ENCODE measurements at regions not wholly inside any gene's neighbourhood (a gene's known extent, or its start where the extent isn't known, plus 50 kb on each side); places are given as distances from the start of the nearest gene placed in this dataset.

DNA sequence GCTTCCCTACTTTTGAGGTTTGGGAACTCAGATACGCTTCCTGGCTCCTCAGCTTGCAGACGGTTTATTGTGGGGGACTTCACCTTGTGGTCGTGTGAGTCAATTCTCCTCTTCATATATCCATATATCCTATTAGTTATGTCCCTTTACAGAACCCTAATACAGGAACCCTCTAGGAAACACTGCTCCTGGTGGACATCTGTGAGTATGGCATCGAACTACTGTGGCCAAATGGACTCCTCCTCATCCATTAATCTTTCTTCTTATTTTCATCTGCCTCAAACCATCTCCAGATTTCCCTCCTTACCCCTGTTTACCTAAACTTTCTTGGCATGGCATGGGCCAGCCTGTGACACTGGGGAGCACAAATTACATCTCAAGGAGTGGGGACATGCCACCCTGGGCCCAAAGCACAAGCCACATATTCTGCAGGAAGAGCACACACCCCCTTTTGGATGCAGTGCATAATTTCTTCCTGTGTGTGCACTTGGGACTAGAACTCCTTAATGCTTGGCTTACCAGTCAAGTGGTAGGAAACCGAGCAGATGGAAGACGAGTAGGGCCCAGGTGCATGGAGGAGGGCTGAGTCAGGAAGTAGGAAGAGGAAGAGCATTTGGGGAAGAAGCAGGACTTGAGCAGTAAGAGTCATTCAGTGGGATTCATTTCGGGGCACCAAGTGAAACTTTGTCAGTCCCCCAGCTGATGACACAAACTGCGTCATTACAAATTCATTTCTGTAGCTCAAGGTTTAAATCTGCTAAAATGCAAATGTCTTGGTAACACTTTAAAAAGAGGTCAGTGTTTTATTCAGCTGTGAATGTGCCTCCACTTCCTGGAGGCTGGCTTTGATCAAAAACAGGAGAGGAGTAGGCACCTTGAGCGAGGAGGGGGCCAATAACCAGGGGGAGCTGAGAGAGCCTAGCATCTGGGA lies 80.8 kb upstream of the PLXNA4 start:
- TF ChIP-seq YY1 (IDR thresholded peaks at IDR 0.05), result no peak
- no peak for TF ChIP-seq MAX (IDR thresholded peaks at IDR 0.05)
- TF ChIP-seq TAF1 (conservative IDR thresholded peaks at IDR 0.05), result no peak
- TF ChIP-seq CTCF (IDR thresholded peaks at IDR 0.05; ENCODE audit: low read depth, low read length, missing input control), result peak; percentile 33
- TF ChIP-seq RAD21 (IDR thresholded peaks at IDR 0.05), result no peak
- TF ChIP-seq SP1 (IDR thresholded peaks at IDR 0.05), result no peak
- TF ChIP-seq, protein P1, sequence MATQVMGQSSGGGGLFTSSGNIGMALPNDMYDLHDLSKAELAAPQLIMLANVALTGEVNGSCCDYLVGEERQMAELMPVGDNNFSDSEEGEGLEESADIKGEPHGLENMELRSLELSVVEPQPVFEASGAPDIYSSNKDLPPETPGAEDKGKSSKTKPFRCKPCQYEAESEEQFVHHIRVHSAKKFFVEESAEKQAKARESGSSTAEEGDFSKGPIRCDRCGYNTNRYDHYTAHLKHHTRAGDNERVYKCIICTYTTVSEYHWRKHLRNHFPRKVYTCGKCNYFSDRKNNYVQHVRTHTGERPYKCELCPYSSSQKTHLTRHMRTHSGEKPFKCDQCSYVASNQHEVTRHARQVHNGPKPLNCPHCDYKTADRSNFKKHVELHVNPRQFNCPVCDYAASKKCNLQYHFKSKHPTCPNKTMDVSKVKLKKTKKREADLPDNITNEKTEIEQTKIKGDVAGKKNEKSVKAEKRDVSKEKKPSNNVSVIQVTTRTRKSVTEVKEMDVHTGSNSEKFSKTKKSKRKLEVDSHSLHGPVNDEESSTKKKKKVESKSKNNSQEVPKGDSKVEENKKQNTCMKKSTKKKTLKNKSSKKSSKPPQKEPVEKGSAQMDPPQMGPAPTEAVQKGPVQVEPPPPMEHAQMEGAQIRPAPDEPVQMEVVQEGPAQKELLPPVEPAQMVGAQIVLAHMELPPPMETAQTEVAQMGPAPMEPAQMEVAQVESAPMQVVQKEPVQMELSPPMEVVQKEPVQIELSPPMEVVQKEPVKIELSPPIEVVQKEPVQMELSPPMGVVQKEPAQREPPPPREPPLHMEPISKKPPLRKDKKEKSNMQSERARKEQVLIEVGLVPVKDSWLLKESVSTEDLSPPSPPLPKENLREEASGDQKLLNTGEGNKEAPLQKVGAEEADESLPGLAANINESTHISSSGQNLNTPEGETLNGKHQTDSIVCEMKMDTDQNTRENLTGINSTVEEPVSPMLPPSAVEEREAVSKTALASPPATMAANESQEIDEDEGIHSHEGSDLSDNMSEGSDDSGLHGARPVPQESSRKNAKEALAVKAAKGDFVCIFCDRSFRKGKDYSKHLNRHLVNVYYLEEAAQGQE (IDR thresholded peaks at IDR 0.05), result no peak
- no peak for TF ChIP-seq GABPA (IDR thresholded peaks at IDR 0.05 in 1 of 2, conservative IDR thresholded peaks at IDR 0.05 in 1 of 2)
- TF ChIP-seq, protein P2, sequence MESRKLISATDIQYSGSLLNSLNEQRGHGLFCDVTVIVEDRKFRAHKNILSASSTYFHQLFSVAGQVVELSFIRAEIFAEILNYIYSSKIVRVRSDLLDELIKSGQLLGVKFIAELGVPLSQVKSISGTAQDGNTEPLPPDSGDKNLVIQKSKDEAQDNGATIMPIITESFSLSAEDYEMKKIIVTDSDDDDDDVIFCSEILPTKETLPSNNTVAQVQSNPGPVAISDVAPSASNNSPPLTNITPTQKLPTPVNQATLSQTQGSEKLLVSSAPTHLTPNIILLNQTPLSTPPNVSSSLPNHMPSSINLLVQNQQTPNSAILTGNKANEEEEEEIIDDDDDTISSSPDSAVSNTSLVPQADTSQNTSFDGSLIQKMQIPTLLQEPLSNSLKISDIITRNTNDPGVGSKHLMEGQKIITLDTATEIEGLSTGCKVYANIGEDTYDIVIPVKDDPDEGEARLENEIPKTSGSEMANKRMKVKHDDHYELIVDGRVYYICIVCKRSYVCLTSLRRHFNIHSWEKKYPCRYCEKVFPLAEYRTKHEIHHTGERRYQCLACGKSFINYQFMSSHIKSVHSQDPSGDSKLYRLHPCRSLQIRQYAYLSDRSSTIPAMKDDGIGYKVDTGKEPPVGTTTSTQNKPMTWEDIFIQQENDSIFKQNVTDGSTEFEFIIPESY (IDR thresholded peaks at IDR 0.05), result no peak
- TF ChIP-seq FOXA2 (IDR thresholded peaks at IDR 0.05), result no peak
- no peak for TF ChIP-seq HNF4A (conservative IDR thresholded peaks at IDR 0.05)
